PC-9 (cell line): ENCODE measurements at regions not wholly inside any gene's neighbourhood (a gene's known extent, or its start where the extent isn't known, plus 50 kb on each side); places are given as distances from the start of the nearest gene placed in this dataset.

Experiments used
- EZH2 ChIP-seq: fragments of 200-600 bp; sonication (generic); IDR thresholded peaks from 2 replicates; pipeline ENCODE4 v1.8.0; 2017; ENCODE audit warnings: antibody characterized with exemption, low read depth
- TF ChIP-seq, protein P1 (sequence below): fragments of 200-600 bp; sonication (generic); conservative IDR thresholded peaks from 2 replicates; pipeline ENCODE4 v1.6.1; 2017; ENCODE audit warnings: mixed run types, antibody characterized with exemption, mild to moderate bottlenecking, moderate library complexity

DNA sequence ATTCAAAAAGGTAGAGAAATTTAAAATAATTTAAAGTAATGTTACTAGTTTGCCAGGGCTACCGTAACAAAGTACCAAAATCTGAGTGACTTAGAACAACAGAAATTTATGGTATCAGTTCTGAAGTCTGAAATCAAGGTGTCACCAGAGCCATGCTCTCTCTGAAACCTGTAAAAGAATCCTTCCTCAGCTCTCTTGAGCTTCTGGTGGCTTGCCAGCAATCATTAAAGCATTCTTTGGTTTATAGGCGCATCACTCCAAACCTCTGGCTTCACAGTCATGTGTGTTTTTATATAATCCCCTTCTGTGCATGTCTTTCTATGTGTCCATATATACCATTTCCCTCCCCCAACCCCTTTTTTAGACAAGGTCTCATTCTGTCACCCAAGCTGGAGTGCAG is 220.3 kb downstream of the COX7C start:
- TF ChIP-seq, protein P1, sequence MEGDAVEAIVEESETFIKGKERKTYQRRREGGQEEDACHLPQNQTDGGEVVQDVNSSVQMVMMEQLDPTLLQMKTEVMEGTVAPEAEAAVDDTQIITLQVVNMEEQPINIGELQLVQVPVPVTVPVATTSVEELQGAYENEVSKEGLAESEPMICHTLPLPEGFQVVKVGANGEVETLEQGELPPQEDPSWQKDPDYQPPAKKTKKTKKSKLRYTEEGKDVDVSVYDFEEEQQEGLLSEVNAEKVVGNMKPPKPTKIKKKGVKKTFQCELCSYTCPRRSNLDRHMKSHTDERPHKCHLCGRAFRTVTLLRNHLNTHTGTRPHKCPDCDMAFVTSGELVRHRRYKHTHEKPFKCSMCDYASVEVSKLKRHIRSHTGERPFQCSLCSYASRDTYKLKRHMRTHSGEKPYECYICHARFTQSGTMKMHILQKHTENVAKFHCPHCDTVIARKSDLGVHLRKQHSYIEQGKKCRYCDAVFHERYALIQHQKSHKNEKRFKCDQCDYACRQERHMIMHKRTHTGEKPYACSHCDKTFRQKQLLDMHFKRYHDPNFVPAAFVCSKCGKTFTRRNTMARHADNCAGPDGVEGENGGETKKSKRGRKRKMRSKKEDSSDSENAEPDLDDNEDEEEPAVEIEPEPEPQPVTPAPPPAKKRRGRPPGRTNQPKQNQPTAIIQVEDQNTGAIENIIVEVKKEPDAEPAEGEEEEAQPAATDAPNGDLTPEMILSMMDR = no peak
- no peak for TF ChIP-seq EZH2
